K562 (cell line): ENCODE measurements at regions not wholly inside any gene's neighbourhood (a gene's known extent, or its start where the extent isn't known, plus 50 kb on each side); places are given as distances from the start of the nearest gene placed in this dataset.

ENCODE experiments used
- CBX5 ChIP-seq: IDR thresholded peaks from 2 replicates; pipeline ENCODE4 v1.6.1; 2014; ENCODE audit warnings: low read depth, borderline replicate concordance
- EZH2 ChIP-seq: IDR thresholded peaks from 2 replicates; pipeline ENCODE4 v1.6.1; 2012; ENCODE audit warnings: low read depth, mild to moderate bottlenecking, inconsistent platforms, low read length, borderline replicate concordance
- NR1H2 ChIP-seq: sonication (generic); formaldehyde crosslinking; IDR thresholded peaks from 2 replicates; pipeline ENCODE4 v1.4.0; 2020; ENCODE audit warnings: mild to moderate bottlenecking, missing genetic modification reagents
- NR2C2 ChIP-seq, 2 experiments: fragments of 200-800 bp in 1 of 2; sonication (Bioruptor generic) in 1 of 2; sonication (generic) in 1 of 2; formaldehyde crosslinking in 1 of 2; IDR thresholded peaks; 2 replicates each; pipeline versions ENCODE4 v1.6.1 to v1.8.0; 2016 to 2022; ENCODE audit warnings: mild to moderate bottlenecking in 1 of 2, missing compliant biosample characterization in 1 of 2, missing genetic modification characterization in 1 of 2, missing genetic modification reagents in 1 of 2
- POLR2A ChIP-seq: fragments of 450-650 bp; conservative IDR thresholded peaks from 2 replicates; pipeline ENCODE4 v1.6.1; 2016
- SMAD1 ChIP-seq: fragments of 150-350 bp; IDR thresholded peaks from 2 replicates; pipeline ENCODE4 v1.6.1; 2014; ENCODE audit warnings: low read length, low read depth; ENCODE audit not compliant: partially characterized antibody
- TAF1 ChIP-seq: IDR thresholded peaks from 2 replicates; pipeline ENCODE4 v1.6.1; 2011; ENCODE audit warnings: mild to moderate bottlenecking, low read length, moderate library complexity; ENCODE audit not compliant: insufficient read depth, control insufficient read depth, severe bottlenecking; ENCODE audit errors: extremely low read depth
- TCF7L2 ChIP-seq: fragments of 150-350 bp; IDR thresholded peaks from 2 replicates; pipeline ENCODE4 v1.6.1; 2016; ENCODE audit warnings: low read depth, mild to moderate bottlenecking, low read length, moderate library complexity
- USF2 ChIP-seq: sonication (generic); formaldehyde crosslinking; IDR thresholded peaks from 2 replicates; pipeline ENCODE4 v1.5.0; 2020; ENCODE audit warnings: missing genetic modification reagents
- ZNF232 ChIP-seq: sonication (generic); formaldehyde crosslinking; IDR thresholded peaks from 2 replicates; pipeline ENCODE4 v1.8.0; 2022; ENCODE audit warnings: mild to moderate bottlenecking, missing genetic modification reagents
- ZNF561 ChIP-seq: fragments of 450-650 bp; formaldehyde crosslinking; conservative IDR thresholded peaks from 2 replicates; pipeline ENCODE4 v1.4.0; 2020; ENCODE audit warnings: mild to moderate bottlenecking, moderate library complexity
- TF ChIP-seq, protein P1 (sequence below): fragments of 250-450 bp; sonication (Bioruptor Pico); IDR thresholded peaks from 2 replicates; pipeline ENCODE4 v1.8.0; 2021; ENCODE audit warnings: mild to moderate bottlenecking, moderate library complexity
- TF ChIP-seq, protein P2 (sequence below): fragments of 200-400 bp; formaldehyde crosslinking; IDR thresholded peaks from 2 replicates; pipeline ENCODE4 v1.6.1; 2017; ENCODE audit warnings: mild to moderate bottlenecking, low read depth, low read length, moderate library complexity

GRCh38 chr4:27078934-27079455 lies 218.4 kb downstream of the STIM2 start:
- no peak for TF ChIP-seq USF2 (CRISPR knock-in tag)
- TF ChIP-seq, protein P1, sequence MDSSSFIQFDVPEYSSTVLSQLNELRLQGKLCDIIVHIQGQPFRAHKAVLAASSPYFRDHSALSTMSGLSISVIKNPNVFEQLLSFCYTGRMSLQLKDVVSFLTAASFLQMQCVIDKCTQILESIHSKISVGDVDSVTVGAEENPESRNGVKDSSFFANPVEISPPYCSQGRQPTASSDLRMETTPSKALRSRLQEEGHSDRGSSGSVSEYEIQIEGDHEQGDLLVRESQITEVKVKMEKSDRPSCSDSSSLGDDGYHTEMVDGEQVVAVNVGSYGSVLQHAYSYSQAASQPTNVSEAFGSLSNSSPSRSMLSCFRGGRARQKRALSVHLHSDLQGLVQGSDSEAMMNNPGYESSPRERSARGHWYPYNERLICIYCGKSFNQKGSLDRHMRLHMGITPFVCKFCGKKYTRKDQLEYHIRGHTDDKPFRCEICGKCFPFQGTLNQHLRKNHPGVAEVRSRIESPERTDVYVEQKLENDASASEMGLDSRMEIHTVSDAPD: no peak
- TF ChIP-seq CBX5: no peak
- TF ChIP-seq NR1H2: no peak
- TF ChIP-seq, protein P2, sequence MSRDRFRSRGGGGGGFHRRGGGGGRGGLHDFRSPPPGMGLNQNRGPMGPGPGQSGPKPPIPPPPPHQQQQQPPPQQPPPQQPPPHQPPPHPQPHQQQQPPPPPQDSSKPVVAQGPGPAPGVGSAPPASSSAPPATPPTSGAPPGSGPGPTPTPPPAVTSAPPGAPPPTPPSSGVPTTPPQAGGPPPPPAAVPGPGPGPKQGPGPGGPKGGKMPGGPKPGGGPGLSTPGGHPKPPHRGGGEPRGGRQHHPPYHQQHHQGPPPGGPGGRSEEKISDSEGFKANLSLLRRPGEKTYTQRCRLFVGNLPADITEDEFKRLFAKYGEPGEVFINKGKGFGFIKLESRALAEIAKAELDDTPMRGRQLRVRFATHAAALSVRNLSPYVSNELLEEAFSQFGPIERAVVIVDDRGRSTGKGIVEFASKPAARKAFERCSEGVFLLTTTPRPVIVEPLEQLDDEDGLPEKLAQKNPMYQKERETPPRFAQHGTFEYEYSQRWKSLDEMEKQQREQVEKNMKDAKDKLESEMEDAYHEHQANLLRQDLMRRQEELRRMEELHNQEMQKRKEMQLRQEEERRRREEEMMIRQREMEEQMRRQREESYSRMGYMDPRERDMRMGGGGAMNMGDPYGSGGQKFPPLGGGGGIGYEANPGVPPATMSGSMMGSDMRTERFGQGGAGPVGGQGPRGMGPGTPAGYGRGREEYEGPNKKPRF: no peak
- TF ChIP-seq EZH2: no peak
- no peak for TF ChIP-seq NR2C2 (CRISPR knock-in tag; IDR thresholded peaks at IDR 0.05)
- TF ChIP-seq NR2C2 (tag; IDR thresholded peaks at IDR 0.05): no peak
- no peak for TF ChIP-seq SMAD1
- no peak for TF ChIP-seq ZNF561 (CRISPR knock-in tag)
- TF ChIP-seq TAF1: no peak
- no peak for TF ChIP-seq ZNF232 (CRISPR knock-in tag)
- TF ChIP-seq POLR2A: no peak
- TF ChIP-seq TCF7L2: no peak
